NCI-H524 (cell line): ENCODE measurements at regions not wholly inside any gene's neighbourhood (a gene's known extent, or its start where the extent isn't known, plus 50 kb on each side); places are given as distances from the start of the nearest gene placed in this dataset.
A peak's percentile ranks its signal among the peaks of the same experiment; 100 is the strongest.

Experiments
- DNase-seq, 2 experiments: peaks; one replicate each; lab custom pipeline; 2025; lab: John Stamatoyannopoulos, UW

DNA sequence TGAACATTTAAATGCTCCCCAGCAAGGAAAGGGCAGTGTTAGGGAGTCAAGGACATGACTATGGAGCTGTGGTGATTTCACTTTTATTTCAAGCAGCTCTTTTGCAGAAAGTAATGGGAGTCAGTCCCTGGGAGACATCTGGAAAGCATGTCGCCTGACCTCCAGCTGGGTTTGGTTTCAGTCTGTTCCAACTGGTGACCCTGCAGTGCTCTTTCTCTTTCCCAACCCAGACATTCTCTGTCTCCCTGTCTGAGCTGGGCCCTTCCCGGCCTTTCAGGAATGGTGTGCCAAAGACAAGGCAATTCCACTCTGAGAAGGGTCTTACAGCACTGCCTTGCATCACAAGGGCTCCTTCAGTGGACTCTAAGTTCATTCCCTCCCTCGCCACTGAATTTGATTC lies 323.2 kb downstream of the OSR1 start:
- no peak for DNase-seq

GRCh38 chr2:19033240-19033639 lies 325.2 kb downstream of the OSR1 start:
- DNase-seq = no peak

- DNase-seq = no peak
These were observed 326.8 kb downstream of the OSR1 start for GRCh38 chr2:19031642-19032041.

DNA sequence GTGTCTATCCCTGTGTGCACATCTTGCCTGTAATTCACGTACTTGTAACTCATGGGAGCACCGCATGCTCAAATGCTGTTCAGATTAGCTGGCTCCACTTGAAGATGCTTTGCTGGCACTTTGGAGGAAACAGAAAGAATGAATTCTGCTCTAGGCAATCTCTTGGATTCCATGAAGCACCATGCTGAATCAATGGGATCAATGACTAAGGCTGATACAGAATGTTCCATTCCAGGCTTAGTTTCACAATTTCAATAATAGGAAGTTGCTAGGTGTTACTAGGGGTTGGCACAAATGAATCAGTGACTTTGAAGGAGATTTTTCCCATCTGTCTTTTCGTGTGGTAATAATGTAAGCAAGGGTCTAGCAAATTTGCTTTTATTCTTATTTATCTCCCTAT lies 328.8 kb downstream of the OSR1 start:
- no peak for DNase-seq

GRCh38 chr2:19028587-19029375 lies 329.6 kb downstream of the OSR1 start:
- no peak for DNase-seq

GRCh38 chr2:19027626-19028025 lies 330.8 kb downstream of the OSR1 start:
- DNase-seq = no peak

- DNase-seq = no peak
These were observed 332.2 kb downstream of the OSR1 start for GRCh38 chr2:19026261-19026660.

DNA sequence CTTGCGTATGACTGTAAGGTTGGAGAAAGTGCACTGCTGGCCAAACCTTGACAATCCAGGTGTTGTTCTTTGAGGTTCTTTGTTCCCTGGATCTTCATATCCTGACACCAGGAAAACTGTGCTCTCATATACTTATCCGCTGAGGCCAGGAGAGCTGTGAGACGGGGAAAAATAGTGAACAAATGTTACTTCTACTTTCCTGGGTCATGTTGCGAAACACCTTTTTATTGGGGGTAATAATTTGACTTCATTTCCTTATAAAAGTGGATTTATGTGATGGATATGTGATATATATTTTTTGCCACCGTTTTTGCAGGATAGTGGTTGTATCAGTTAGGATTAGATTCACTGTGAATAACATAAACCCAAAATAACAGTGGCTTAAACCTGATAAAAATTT lies 336.1 kb downstream of the OSR1 start:
- DNase-seq = no peak

DNA sequence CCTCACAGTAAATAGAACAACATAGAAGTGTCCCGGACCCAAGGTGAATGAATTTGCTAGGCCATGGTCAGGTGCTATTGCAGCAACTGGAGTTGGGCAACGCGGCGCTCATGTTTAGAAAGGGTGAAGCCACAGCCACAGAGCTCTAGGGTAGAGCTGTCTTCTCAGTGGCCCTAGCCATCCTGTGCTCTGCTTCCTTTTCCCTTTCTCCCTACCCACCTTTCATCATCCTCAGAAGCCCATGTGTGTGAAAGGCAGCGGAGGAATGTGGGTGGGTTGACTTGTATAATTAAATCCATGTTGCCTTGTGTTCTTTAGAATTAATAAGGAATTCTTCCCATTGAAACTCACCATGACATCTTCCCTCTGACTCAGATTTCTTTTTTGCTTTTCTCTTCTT lies 336.7 kb downstream of the OSR1 start:
- DNase-seq = no peak

DNA sequence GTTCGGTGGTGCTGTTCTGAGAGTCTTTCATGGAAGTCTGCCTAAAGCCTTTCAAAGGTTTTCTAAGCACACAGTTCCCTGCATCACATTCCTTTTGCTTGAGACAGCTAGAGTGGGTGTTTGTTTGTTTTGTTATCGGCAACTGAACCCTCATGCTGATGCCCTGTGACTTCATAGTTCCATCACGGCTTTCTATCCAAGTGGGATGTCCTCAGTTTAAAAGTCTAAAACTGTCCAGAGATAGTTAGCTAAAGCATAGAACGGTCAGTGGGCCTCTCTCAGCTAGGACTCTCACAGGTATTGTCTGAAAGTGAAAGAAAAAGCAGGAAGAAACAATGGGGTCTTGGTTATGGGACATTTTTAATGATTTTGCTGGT lies 337.3 kb downstream of the OSR1 start:
- DNase-seq = no peak

DNA sequence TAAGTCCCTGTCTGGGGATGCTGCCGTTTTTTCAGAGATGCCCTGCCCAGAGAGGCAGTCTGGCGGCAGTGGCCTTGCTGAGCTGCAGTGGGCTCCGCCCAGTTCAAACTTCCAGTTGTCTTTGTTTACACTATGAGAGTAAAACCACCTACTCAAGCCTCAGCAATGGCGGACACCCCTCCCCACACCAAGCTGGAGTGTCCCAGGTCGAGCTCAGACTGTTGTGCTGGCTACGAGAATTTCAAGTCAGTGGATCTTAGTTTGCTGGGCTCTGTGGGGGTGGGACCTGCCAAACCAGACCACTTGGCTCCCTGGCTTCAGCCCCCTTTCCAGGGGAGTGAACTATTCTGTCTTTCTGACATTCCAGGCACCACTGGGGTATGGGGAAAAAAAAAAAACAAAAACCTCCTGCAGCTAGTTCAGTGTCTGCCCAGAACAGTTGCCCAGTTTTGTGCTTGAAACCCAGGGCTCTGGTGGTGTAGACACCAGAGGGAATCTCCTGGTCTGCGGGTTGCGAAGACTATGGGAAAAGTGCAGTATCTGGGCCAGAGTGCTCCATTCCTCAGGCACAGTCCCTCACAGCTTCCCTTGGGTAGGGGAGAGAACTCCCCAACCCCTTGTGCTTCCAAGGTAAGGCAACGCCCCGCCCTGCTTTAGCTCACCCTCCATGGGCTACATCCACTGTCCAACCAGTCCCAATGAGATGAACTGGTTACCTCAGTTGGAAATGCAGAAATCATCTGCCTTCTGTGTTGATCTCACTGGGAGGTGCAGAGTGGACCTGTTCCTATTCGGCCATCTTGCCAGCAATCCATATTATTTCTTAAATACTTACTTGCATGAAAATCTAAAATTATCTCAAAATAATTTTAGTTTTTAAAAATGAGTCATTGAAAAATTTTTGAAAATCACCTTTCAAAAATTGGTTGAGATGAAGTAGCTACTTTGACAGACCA lies 338.0 kb downstream of the OSR1 start:
- DNase-seq = no peak

DNA sequence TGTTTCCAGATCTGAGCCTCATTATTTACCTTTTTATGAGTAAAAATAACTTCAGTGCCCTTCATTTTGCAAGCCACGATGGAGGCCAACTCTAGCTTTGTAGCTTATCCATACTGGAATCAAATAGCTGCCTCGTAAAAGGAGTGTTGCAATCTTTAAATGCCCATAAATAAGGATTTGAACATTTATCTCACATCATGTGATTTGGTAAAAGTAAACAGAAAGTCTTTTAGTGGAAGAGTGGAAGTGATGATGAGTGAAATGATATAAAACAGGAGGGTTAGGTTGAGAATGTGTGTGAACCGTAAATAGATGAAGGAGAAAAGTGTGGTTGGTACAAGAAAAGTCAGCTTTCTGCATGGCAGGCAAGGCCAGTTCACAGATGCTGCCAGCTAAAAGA lies 348.9 kb downstream of the OSR1 start:
- DNase-seq = no peak

DNA sequence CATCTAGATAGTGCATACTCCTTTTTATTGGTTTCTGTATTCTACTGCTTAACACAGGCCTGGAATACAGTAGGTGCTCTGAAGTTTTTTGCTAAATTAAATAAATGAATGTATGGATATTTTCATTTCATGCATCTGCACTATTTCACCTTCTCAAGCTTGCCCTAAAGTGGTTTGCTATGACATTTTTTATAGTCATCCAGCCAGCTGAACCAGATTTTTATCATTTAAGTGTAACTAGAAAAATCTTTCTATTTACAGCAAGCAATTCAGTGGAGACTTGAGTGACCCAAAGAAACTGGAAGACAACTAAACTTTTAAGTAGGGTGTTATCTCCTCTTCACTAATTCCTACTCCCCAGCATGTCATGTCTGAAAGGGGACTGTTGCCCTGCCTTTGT lies 354.9 kb downstream of the OSR1 start:
- no peak for DNase-seq

DNA sequence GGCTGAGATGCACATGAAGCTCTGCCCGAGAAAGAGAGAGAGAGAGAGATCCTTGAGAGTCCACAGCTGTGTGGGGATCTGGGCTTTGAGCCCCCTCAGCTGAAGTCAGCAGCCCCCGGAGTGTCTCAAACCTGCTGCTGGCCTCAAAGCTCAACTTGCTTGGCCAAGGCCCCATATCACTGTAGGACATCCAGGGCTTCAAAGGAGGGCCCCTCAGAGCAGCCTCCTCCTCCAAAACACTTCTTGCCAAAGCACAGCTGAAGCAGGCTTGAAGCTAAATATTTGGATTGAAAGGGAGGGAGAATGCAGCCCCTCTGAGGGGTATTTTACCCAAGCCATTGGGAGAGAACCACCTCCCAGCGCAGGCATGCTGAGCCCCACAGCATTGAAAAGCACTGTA lies 357.6 kb downstream of the OSR1 start:
- DNase-seq = no peak

DNA sequence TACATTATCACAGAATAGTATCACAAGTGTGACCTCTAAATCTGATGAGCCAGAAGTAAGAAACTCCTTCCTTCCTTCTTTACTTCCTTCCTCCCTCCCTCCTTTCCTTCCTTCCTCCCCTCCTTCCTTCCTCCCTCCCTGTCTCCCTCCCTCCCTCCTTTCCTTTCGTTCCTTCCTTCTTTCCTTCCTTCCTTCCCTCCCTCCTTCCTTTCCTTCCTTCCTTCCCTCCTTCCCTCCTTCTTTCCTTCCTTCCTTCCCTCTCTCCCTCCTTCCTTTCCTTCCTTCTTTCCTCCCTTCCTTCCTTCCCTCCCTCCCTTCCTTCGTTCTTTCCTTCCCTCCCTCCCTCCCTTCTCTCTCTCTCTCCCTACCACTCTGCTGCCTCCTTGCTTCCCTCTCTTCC lies 359.2 kb downstream of the OSR1 start:
- no peak for DNase-seq

DNA sequence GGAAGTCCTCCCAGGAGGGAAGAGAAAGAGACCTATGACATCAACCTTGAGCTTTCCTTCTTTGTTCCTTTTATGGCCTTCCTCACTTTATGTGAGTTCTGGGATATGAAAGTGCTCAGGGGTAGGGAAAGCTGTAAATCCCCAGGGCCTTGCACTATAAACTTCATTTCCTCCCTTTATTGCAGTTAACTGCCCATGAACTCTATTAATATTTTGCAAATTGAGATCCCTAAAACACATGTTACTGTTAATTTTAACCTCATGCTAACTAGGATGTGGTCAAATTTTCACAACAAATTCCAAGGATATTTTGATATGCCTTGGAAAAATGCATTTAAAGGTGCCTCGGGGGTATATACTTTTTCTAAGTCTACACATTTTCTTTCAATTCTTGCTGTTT lies 359.9 kb downstream of the OSR1 start:
- DNase-seq = no peak

DNA sequence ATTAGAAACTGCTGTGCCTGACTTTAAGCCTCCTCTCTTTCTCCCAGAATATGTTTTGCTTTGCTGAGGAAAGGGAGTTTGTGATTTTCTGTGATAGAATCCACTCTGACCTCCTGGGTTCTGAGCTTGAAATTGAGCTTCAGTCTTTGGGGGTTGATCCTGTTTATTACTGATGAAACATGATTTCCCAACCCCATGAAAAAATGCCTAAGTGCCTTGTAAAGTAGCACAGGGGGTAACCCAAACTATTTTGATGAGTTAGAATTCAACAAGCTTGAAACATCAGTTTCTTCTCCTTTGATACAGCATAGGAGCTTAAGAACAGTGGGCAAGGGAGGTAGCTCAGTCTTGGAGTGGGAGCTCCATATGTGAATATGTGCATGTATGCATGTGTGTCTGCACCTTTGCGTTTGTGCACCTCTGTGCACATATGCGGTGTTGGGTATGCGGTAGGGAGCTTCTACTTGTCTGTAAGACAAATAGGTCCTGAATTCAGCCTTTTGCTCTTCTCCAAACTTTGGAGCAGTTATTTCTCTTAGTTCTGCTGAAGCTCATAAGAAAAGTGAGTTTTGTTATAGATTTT lies 364.6 kb downstream of the OSR1 start:
- DNase-seq = no peak

GRCh38 chr2:18991177-18992168 lies 366.9 kb downstream of the OSR1 start:
- DNase-seq = peak; percentile 99 to 100

GRCh38 chr2:18988631-18989232 lies 369.7 kb downstream of the OSR1 start:
- no peak for DNase-seq

GRCh38 chr2:18987592-18988073 lies 370.8 kb downstream of the OSR1 start:
- DNase-seq = peak; percentile 31 to 72

DNA sequence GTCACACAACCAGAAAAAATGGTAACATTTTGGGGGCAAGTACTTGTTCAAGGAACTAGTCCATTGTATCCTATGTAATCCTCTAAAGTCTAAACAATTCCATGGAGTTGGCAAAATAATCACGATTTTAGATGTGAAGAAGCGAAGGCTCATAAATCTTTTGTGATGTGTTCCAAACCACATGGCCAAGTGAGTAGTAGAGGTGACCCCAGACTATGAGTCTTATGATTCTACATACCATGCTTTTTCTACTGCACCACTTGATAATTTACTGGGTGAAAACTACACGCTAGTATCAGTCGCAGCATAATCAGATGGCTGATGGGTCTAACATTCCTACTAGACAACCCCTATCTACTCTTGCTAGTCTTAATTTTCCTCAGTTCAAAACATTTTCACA lies 371.4 kb downstream of the OSR1 start:
- DNase-seq = no peak
